HUES48 (cell line): ENCODE measurements at regions not wholly inside any gene's neighbourhood (a gene's known extent, or its start where the extent isn't known, plus 50 kb on each side); places are given as distances from the start of the nearest gene placed in this dataset.

ENCODE experiments used
- H3K27ac ChIP-seq: one replicate; pipeline ENCODE4 v1.7.0; 2013; ENCODE audit warnings: low read depth, low read length, inconsistent platforms
- H3K27me3 ChIP-seq: 2 replicates; pipeline ENCODE4 v1.6.1; 2013; ENCODE audit warnings: mild to moderate bottlenecking, low read length; ENCODE audit not compliant: control insufficient read depth, insufficient read depth
- H3K36me3 ChIP-seq: 2 replicates; pipeline ENCODE4 v1.6.1; 2013; ENCODE audit warnings: low read length; ENCODE audit not compliant: control insufficient read depth, insufficient read depth
- H3K4me1 ChIP-seq: 2 replicates; pipeline ENCODE4 v1.6.1; 2013; ENCODE audit warnings: mild to moderate bottlenecking, low read length; ENCODE audit not compliant: control insufficient read depth, insufficient read depth
- H3K4me3 ChIP-seq: 2 replicates; pipeline ENCODE4 v1.5.1; 2013; ENCODE audit warnings: mild to moderate bottlenecking, low read depth, low read length
- H3K9ac ChIP-seq: 2 replicates; pipeline ENCODE4 v1.6.1; 2013; ENCODE audit warnings: mild to moderate bottlenecking, low read depth, low read length, moderate library complexity
- H3K9me3 ChIP-seq: 2 replicates; pipeline ENCODE4 v1.6.1; 2013; ENCODE audit warnings: low read length; ENCODE audit not compliant: control insufficient read depth, insufficient read depth

DNA sequence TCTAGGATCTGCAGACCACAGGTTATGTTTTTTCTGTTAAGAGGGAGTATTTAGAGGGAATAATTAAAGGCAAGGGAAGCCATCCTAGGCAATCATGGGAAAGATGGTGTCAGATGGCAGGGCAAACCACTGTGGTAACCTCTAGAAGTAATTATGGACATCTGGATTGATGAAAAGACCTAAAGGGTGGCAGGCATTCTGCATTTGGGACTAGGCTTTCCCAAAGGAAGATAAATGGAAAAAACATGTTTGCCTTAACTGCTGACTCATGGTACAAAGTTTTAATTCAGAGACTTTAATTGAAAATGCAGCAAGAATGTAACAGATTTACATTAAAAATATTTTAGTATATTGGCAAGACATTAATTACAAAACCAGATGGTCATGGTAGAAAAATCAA, 88.1 kb downstream of the TMEM30B start:
- no peak overlapping the region for H3K27ac ChIP-seq
- no peaks in the 10 kb centered on the region for H3K36me3 ChIP-seq
- no peaks in the 10 kb centered on the region; the same call in 1 of the 2 replicates for H3K27me3 ChIP-seq
- H3K4me3 ChIP-seq = no peak overlapping the region
- no peak overlapping the region for H3K9ac ChIP-seq
- no peaks in the 10 kb centered on the region for H3K9me3 ChIP-seq
- H3K4me1 ChIP-seq = peaks cover 15% of the 10 kb centered on the region

DNA sequence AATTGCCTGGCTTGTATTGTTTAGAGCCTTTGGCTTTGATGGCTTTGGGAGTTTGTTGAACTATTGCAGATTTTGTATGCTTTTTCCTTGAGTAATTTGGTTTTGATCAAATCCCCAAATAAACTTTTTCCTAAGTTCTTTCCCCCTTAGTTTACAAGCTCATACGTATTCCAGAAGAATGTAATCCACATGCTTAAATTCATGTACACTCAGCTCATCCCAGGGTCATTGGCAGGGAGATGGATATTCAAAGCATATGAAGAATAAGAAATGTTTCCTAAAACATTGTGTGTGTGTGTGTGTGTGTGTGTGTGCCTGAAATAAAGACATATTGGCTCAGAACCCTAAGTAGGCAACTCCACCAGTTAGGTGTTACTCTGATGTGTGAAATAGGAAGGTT, 89.4 kb downstream of the TMEM30B start:
- H3K9me3 ChIP-seq = no peaks in the 10 kb centered on the region
- no peaks in the 10 kb centered on the region; the same call in 1 of the 2 replicates for H3K27me3 ChIP-seq
- no peak overlapping the region for H3K9ac ChIP-seq
- H3K27ac ChIP-seq = no peak overlapping the region
- no peaks in the 10 kb centered on the region for H3K36me3 ChIP-seq
- peaks cover 25% of the 10 kb centered on the region for H3K4me1 ChIP-seq
- no peak overlapping the region for H3K4me3 ChIP-seq

DNA sequence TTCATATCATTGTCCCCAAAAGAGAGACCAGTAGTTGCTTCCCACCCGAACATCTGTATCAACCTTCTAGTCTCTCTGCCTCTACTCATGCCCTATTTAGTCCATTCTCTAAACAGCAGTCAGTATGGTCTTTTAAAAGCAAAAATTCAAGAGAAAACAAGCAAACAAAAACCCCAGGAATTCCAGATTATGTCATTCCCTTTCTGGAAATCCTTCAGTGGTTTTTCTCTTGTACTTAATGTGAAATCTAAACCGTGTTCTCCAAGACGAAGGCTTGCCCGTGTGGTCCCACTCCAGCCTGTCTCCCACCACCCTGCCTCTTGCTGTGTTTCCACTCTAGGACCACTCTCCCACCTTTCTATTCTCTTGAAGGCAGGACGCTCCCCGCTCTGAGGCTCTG, 90.8 kb downstream of the TMEM30B start:
- H3K4me3 ChIP-seq = no peak overlapping the region
- H3K27me3 ChIP-seq = no peaks in the 10 kb centered on the region; the same call in 1 of the 2 replicates

DNA sequence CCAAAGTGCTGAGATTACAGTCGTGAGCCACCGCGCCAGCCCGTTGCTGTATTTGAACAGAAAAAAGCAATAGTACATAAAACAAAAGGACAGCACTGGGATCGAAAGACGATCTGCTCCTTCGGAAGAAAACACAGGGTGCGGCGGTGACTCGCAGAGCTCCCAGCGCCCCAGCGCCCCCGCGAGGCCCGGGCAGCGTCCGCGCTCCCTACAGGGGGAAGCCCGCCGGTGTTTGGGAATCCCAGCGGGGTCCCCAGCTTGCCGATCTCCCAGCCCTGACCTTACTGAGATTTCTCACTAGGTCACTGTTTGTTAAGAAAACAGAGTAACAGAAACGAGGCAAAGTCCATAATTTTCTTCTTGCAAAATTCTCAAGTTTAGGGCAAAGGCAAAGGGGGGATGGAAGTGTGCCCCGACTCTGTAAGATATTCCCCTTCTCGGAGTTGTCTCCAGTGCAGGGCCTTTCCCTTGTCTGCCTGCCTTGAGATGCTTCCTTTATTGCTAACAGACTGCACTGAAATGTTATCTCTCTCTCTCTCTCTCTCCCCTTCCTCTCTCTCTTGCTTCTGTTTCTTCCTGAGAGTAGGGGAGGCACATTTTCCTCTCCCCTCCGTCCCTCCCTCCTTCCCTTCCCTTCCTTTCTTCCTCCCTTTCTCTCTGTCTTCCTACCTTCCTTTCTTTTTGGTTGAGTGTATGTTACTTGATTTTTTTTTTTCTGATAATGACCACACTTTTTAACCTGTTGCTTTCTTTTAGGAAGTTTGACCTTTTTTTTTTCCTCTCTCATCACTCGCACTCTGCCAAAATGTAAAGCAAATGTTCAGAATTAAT, 91.9 kb downstream of the TMEM30B start:
- H3K4me3 ChIP-seq = peak overlapping the region; percentile 50
- no peaks in the 10 kb centered on the region for H3K9me3 ChIP-seq
- peaks cover 25% of the 10 kb centered on the region for H3K4me1 ChIP-seq
- no peaks in the 10 kb centered on the region; the same call in 1 of the 2 replicates for H3K27me3 ChIP-seq
- peak overlapping the region; percentile 31; the same call in 1 of the 2 replicates for H3K9ac ChIP-seq
- peak overlapping the region; percentile 33 for H3K27ac ChIP-seq
- H3K36me3 ChIP-seq = no peaks in the 10 kb centered on the region

More for the DNA sequence above, 90.8 kb downstream of the TMEM30B start:
- H3K9me3 ChIP-seq = no peaks in the 10 kb centered on the region
- H3K9ac ChIP-seq = no peak overlapping the region
- no peak overlapping the region for H3K27ac ChIP-seq
- peaks cover 25% of the 10 kb centered on the region for H3K4me1 ChIP-seq
- no peaks in the 10 kb centered on the region for H3K36me3 ChIP-seq

DNA sequence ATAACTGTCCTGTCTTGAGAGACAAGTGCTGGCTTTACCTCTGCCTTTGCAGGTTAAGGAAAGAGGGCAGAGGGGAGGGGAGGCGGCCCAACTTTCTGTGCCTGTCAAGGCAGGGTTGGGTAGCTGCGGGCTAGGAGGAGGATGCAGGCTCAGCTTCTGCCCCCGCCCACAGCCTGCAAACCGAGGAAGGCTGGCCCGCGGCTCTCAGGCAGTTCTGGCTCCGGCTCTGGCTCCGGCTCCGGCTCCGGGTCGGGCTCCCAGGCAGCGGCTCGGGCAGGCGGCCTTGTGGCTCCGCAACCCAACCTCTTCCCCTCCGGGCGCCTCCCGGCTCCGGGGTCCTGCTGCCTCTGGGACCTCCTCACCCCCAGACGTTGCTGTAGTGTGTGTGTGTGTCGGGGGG, 92.9 kb downstream of the TMEM30B start:
- H3K27me3 ChIP-seq = no peaks in the 10 kb centered on the region; the same call in 1 of the 2 replicates
- H3K27ac ChIP-seq = no peak overlapping the region
- no peak overlapping the region for H3K9ac ChIP-seq
- H3K4me3 ChIP-seq = peak overlapping the region; percentile 23; the same call in 1 of the 2 replicates
- peaks cover 25% of the 10 kb centered on the region for H3K4me1 ChIP-seq
- H3K9me3 ChIP-seq = no peaks in the 10 kb centered on the region
- H3K36me3 ChIP-seq = no peaks in the 10 kb centered on the region

DNA sequence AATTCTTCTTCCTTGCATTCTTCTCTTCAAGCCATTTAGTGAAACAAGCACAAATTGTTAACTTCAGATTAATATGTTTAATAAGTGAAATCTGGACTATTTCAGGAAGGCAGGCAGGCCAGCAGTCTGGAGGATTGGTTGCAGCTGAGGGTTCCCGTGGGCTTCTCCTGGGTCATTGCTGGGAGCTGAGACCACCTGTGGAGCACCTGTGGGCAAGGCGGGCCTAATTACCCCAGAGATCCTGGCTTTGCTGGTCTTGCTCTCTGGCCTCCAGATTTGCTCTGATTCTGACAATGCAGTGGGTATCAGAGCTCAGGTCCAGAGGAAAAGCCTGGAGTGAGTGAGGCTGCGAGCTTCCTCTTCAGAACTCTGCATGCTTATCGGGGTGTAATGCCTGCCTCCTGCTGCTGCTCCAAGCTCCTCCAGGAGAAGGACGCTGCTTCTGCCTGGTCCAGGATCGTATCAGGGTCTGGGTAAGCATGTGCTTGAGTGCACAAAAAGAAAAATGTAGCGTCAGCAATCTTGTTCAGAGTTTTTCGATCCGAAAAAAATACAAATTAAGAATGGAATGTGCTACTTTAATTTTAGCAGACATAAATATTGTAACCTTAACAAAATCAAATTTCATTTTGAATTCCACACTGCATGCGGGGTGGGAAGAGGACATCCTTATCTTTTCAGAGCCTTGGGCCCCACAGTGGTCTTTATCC, 93.8 kb downstream of the TMEM30B start:
- Histone ChIP-seq H3K36me3 (no peaks in the 10 kb centered on the region), H3K4me1 (peaks cover 25% of the 10 kb centered on the region), H3K9ac (no peak overlapping the region)

DNA sequence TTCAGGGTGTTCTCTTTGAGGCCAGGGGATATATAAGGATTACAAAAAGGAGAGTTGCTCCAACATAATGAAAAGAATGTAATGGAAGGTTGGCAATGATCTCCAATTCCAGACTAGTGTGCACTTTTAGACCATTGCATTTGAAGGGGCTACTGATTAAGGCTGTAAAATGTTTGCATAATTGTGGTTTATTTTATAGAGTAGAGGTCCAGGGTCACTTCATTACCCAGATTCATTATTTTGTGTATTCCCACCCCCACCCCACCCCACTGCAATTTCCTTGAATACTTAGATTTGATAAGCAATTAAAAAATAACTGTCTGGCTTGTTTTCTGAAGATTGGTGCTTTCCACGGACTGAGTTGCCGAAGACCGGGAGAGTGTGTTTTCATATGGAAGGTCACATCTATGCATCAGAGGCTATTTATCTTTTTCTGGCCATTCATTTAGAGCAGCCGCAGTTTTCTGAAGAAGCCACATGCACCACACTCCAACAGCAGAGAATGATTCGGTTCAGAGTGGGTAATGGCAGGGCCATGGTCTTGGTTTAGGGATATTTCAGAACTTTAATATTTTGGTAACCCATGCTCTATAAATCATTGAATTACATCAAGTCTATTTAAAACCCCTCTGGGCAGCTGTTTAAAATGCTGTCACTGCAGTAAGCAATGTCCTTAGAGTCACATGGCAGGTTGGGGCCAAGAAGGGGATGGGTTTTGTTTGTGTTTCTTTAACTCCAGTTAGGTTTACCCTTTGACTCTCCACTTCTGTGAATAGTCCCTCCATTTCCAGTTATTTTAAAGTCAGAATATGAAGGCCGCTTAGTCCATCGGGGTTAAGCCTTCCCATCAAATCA, 94.6 kb downstream of the TMEM30B start:
- Histone ChIP-seq H3K4me1 (peaks cover 25% of the 10 kb centered on the region), H3K27ac (no peak overlapping the region), H3K9me3 (no peaks in the 10 kb centered on the region), H3K36me3 (no peaks in the 10 kb centered on the region), H3K4me3 (no peak overlapping the region), H3K27me3 (no peaks in the 10 kb centered on the region; the same call in 1 of the 2 replicates), H3K9ac (no peak overlapping the region)

More for the DNA sequence above, 93.8 kb downstream of the TMEM30B start:
- H3K27ac ChIP-seq = no peak overlapping the region
- H3K27me3 ChIP-seq = no peaks in the 10 kb centered on the region; the same call in 1 of the 2 replicates
- H3K9me3 ChIP-seq = no peaks in the 10 kb centered on the region
- H3K4me3 ChIP-seq = no peak overlapping the region

DNA sequence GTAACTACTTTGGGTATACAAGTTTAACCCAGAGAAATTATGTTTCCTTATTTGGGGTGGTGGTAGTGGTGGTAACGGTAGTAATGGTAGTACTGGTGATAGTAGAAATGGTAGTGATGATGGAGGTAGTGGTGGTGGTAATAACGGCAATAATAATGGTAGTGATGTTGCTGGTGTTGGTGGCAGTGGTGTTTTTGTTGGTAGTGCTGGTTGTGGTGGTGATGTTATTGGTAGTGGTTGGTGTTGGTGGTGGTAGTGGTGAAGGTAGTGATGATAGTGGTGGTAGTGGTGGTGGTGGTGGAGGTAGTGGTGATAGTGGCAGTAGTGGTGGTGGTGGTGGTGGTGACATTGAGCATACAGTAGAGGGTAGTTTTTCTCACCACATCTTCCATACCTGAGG, 95.6 kb downstream of the TMEM30B start:
- H3K9me3 ChIP-seq = no peaks in the 10 kb centered on the region
- no peaks in the 10 kb centered on the region for H3K36me3 ChIP-seq
- no peak overlapping the region for H3K9ac ChIP-seq
- no peak overlapping the region for H3K27ac ChIP-seq
- peaks cover 24% of the 10 kb centered on the region for H3K4me1 ChIP-seq
- H3K27me3 ChIP-seq = no peaks in the 10 kb centered on the region; the same call in 1 of the 2 replicates
- H3K4me3 ChIP-seq = no peak overlapping the region

DNA sequence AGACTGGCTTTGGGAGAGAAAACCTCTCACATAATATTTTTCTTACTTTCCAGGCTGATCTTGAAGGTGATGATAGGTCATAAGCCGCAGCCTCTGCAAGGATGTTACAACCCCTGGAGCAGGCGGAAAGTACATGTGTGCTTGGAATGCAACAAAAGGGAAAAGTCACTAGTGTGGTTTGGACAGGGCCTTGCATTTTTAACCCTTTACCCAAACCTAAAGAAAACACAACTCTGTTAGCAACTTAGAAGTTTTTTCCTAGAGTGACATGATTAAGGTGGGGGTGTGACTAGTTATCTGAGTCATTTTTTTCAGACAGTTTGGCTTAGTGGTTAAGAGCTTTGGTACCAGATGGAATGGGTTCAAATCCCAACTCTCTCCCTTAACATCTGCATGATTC, 97.0 kb downstream of the TMEM30B start:
- Histone ChIP-seq H3K9me3 (no peaks in the 10 kb centered on the region), H3K36me3 (no peaks in the 10 kb centered on the region), H3K27me3 (no peaks in the 10 kb centered on the region), H3K9ac (no peak overlapping the region), H3K4me1 (peaks cover 11% of the 10 kb centered on the region), H3K4me3 (no peak overlapping the region), H3K27ac (no peak overlapping the region)

DNA sequence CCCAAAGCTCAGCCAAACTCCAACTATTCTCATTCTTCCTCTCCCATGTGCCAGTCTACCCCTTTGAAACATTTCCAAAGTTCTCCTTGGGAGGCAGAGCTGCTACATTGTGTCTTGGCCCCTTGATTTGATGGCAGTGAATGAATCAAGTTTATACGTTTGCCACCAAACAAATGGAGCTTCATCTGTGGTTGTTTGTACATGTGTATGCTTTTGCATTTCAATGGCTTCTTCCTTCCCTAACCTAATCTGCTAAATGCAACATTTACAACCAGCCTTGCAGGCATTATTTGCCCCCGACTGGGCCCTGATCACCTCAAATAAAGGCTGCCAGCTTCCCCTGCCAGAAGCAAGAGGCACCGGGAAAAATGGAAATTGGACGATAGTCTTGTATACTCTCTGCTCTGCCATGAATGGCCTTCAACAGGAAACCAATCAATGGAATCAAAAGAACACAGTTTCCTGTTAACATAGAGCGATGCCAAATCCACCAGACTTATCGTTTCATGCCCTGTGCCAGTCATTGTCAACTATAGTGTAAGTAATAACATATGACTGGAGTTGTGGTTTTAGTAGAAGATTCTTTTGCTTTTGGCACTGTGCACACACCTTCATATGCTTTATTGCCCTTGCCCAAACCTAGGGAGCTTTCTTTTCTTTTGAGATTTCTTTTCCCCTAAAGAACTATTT, 97.8 kb downstream of the TMEM30B start:
- Histone ChIP-seq H3K9me3 (no peaks in the 10 kb centered on the region), H3K4me3 (no peak overlapping the region), H3K27ac (no peak overlapping the region), H3K9ac (no peak overlapping the region), H3K27me3 (no peaks in the 10 kb centered on the region), H3K36me3 (no peaks in the 10 kb centered on the region), H3K4me1 (peaks cover 10% of the 10 kb centered on the region)
